ENCODE measurements at regions not wholly inside any gene's neighbourhood (a gene's known extent, or its start where the extent isn't known, plus 50 kb on each side); places are given as distances from the start of the nearest gene placed in this dataset.
A peak's percentile ranks its signal among the peaks of the same experiment; 100 is the strongest.

- no peak for DNase-seq (ENCODE audit: low read depth)
- no peak overlapping the region for H3K4me3 ChIP-seq (ENCODE audit: low read depth, low read length)
Observed at GRCh38 chr7:35747611-35748010, 52.7 kb upstream of the HERPUD2 start.

- no peak for DNase-seq (ENCODE audit: low read depth)
- no peak overlapping the region for H3K4me3 ChIP-seq (ENCODE audit: low read depth, low read length)
Observed at GRCh38 chr7:35748371-35748770, 52.5 kb upstream of the SEPTIN7 start.

GRCh38 chr7:35749556-35749955, 51.3 kb upstream of the SEPTIN7 start:
- H3K4me3 ChIP-seq (ENCODE audit: low read depth, low read length), result no peak overlapping the region
- DNase-seq (ENCODE audit: low read depth), result peak; percentile 54
